GM19035 (cell line): ENCODE measurements at regions not wholly inside any gene's neighbourhood (a gene's known extent, or its start where the extent isn't known, plus 50 kb on each side); places are given as distances from the start of the nearest gene placed in this dataset.

Experiments used
- ATAC-seq: cut with Tn5 transposase; IDR thresholded peaks from one replicate; pipeline ENCODE4 v1.9.1; 2021; ENCODE audit not compliant: unreplicated experiment

- no peak for ATAC-seq
These were observed 289.7 kb upstream of the LDB2 start for GRCh38 chr4:17188125-17188524.

DNA sequence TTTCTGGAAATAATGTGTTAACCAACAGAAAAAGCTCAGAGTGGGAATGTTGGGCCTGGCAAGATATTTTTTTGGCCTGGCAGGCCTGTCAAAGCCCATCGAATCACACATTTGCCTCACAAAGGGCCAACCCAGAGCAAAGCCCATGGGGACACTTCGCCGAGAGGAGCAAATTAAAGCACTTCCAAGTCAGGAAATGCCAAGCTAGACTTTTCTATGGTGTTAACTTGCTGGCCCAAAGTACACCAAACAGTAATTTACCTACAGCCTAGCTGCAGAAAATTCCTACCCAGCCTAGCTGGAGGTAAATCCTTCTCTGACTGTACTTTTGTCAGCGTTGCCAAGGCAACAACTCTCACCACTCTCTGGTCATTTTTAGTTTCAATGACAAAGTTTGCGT lies 288.6 kb upstream of the LDB2 start:
- no peak for ATAC-seq

DNA sequence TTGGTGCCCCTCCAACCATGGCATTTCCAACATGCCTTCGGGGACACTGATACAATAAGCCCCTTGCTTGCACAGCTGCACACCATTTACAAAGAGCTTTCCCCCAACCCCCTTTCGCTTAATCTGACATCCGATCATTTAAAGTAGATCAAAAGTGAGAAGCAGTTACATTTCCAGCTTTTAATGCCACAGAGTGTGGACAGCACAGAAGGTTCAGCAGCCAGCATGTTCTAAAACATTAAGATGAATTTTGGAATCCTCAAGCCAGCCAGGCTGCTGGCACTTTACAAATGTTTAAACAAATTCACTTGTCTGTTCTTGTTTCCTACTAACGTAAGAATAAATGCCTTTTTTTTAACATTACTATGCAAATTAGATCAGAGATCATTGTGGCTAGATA lies 284.4 kb upstream of the LDB2 start:
- no peak for ATAC-seq

- no peak for ATAC-seq
These were observed 276.3 kb upstream of the LDB2 start for GRCh38 chr4:17174751-17175150.

- no peak for ATAC-seq
These were observed 274.9 kb upstream of the LDB2 start for GRCh38 chr4:17173300-17173699.

DNA sequence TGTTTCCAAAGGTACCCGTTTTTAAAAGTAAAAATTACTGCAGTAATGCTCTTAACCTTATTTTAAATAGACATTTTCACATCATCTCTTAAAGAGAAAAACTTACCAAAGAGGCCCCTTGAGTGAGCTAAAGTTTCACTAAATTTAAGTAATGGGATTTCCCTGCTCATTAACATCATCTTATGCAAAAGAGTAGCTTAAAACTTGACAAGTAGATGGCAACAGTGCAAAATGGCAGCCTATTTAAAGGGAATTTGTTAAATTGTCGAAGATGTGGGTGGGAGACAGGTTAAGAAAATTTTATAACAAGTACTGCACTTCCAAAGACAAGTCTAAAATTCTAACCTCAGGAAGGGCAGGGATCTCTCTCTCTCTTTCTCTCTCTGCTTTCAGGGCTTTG lies 271.7 kb upstream of the LDB2 start:
- peak; percentile 37 for ATAC-seq

DNA sequence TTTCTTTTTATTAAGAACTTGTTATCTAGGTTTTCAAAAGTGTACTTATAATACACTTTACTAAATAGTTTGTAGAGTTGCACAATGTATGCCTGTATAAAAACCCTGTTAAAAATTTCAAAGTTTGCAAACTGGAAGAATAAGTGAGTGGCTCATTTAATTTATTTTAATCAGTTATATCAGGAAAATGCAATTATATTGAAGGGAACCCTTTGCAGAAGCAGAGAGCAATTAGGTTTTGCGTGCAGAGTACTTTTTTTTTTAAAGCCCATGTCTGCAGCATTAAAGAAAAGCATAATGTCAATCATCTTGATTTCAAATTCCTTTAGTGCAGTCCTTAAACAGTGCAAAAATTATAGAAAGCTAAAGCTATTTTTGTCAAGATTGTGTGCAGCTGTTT lies 271.3 kb upstream of the LDB2 start:
- no peak for ATAC-seq

DNA sequence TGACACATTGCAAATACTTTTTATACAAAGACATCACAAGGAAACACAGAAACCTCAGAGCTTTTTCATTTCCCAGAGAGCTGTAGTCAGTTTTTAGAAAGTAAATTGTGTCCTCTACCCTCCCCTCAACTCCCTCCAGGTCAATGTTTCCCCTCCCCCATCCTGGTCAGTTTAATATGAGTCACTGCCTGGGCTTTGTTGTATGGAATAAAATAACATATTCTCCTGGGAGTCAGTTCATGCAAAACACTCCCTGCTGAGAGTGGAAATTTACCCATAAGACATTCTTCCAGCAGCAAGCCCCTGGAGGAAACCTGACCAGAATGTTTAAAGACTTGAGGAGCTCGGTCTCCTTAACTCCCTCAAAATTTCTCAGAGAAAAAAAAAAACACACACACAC lies 270.1 kb upstream of the LDB2 start:
- no peak for ATAC-seq

- ATAC-seq: no peak
These were observed 268.5 kb upstream of the LDB2 start for GRCh38 chr4:17166954-17167353.

- no peak for ATAC-seq
These were observed 266.8 kb upstream of the LDB2 start for GRCh38 chr4:17165286-17165685.

GRCh38 chr4:17164666-17165065 lies 266.2 kb upstream of the LDB2 start:
- no peak for ATAC-seq

- no peak for ATAC-seq
These were observed 264.8 kb upstream of the LDB2 start for GRCh38 chr4:17163156-17163771.

DNA sequence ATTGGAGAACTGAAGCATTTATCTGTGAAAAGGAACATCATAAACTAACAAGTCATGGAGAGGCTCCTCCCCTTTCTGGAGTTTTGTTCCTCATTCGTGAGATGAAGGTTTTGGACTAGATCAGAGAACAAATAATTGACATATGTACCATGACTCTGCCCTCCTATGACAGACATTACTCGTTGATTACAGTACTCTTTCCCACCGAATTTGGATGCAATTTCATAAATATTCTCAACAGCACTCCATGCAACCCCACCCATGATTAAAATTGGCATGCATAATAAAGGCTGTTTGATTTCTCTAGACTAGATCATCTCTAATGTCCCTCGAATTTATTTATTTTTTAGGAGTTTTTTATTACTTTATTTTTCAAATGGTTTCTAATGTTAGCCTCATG lies 258.9 kb upstream of the LDB2 start:
- ATAC-seq: no peak

- no peak for ATAC-seq
These were observed 257.0 kb upstream of the LDB2 start for GRCh38 chr4:17155486-17155885.

GRCh38 chr4:17153572-17153971 lies 255.1 kb upstream of the LDB2 start:
- ATAC-seq: no peak

DNA sequence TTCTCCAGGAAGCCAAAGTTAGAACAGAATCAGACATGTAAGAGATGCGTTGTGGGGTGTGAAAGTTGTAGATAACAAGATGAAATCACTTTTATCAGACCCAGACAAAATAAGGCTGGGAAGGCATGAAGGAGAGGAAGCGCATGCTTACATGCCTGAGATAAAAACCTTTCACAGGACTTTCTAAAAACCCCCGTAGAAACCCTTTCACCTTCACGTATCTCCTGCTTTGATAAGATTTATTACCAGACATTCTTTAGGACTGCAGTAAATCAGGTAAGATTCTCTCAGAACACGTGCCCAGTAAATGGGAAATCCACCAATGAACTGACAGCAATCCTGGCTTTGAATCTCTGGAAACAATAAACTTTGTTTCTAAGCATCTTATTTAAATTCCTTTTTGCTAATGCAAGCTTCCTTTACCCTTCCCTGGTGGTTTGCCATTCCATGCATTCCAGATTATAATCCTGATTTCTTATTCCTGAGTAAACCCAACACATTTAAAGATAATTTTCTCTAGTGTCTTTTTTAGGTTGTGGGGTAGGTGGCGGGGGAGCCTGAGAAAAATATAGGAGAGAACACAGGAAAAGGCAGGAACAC lies 254.6 kb upstream of the LDB2 start:
- ATAC-seq: no peak

- no peak for ATAC-seq
These were observed 243.8 kb upstream of the LDB2 start for GRCh38 chr4:17142232-17142711.

DNA sequence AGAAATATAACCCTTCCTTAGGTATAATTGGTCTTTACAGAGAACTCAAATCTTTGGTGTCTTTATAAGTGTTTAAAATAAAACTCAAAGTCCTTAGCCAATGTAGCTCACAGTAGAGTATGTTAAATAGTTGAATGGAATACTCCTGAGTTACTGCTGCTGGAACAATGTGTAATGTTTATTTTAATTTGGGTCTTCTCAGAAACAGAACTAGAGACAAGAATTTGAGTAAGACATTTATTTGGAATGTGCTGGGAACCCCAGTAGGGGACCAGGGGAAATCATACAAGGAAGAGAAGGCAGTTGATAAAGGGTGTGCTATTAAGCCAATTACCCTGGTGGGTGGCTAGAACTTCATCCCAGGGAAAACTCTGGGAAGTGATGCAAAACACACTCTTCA lies 240.4 kb upstream of the LDB2 start:
- ATAC-seq: no peak

- no peak for ATAC-seq
These were observed 236.1 kb upstream of the LDB2 start for GRCh38 chr4:17134565-17134964.

GRCh38 chr4:17134100-17134499 lies 235.7 kb upstream of the LDB2 start:
- ATAC-seq: no peak

DNA sequence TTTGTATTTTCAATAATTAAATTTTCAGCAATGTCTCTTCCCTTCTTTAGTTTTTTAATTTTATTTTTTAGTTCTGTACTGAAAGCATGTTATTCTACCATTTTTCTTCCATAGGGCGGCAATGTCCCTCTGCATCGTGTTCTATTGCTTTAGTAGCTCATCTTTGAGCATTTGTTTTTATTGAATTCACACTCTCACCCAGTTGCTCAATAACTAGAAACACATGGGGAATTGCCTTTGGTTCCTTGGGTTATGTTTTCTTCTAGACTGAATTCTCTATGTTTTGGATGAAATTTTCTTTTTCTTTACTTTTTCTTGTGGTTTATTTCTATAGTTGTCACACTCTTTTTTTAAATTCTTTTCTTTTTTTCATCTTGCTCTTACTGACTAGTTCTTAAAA lies 233.8 kb upstream of the LDB2 start:
- no peak for ATAC-seq

GRCh38 chr4:17128268-17128667 lies 229.8 kb upstream of the LDB2 start:
- no peak for ATAC-seq

DNA sequence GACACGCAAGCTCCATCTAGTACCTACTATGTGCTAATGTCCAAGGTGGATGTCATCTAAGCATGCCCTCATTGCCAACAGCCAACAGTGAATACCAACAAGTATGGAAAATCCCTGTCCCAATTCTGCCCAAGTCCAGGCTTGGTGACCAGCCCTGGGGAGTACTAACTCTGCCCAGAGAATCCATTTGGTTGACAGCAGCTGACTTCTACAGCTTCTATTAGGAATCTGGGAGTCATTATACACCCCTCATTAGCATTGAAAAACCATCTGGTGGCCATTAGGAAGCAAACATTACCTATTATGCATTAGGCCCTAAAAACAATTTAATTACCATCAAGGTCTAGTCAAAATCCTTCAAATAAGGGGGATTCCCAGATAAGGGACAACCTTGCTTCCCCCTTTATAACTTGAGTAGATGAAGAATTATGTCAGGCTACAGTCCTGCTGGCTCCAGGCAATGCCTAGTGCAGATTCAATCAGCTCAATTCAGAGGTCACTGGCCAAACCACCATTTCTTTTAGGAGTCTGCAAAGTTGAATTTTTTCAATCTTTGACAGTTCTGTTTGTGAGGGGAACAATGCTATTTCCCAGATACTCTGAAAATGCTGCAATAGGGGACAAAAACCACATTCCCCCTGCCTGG lies 228.0 kb upstream of the LDB2 start:
- ATAC-seq: no peak
